Right ventricle myocardium superior (tissue), 1 donor: ENCODE measurements at regions not wholly inside any gene's neighbourhood (a gene's known extent, or its start where the extent isn't known, plus 50 kb on each side); places are given as distances from the start of the nearest gene placed in this dataset.
A peak's percentile ranks its signal among the peaks of the same experiment; 100 is the strongest.

ENCODE experiments used
- ATAC-seq: fragments of 200-7000 bp; cut with Tn5 transposase; one replicate; pipeline ENCODE4 v1.9.1; 2020; ENCODE audit warnings: mild to moderate bottlenecking; ENCODE audit not compliant: poor library complexity
- DNase-seq: peaks from one replicate; pipeline ENCODE4 v3.0.0-alpha.2; 2020
- intact Hi-C: fragments of 100-400 bp; cut with DNase I; formaldehyde crosslinking; loops from one replicate; pipeline ENCODE4 v1.11.2; 2022
- donor health status: DM: no; HTN: yes; CAD: no; lungs with severe emphysema.

DNA sequence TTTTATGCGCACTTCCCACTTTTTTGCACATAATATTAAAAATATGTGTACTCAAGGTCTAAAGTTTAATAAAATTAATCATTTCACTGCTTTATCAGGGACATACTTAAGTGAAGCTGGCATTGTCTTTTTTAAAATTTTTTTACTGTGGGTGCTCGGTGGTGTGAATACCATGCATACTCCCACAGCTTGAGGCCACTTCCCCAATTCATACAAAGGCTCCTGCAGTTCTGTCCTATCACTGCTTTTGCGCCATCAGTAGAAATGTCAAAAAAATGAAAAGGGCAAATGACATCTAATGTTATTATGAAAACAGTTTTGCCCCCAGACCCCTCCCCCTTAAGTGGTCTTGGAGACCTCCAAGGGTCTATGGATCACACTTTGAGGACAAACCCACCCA lies 464.1 kb upstream of the ARID1B start:
- no peak for ATAC-seq

GRCh38 chr6:156311291-156311690 lies 465.9 kb upstream of the ARID1B start:
- DNase-seq: no peak
- intact Hi-C loops: no loop called here
- no peak for ATAC-seq

More for the DNA sequence above, 464.1 kb upstream of the ARID1B start:
- DNase-seq: no peak
- intact Hi-C loops: no loop called here

DNA sequence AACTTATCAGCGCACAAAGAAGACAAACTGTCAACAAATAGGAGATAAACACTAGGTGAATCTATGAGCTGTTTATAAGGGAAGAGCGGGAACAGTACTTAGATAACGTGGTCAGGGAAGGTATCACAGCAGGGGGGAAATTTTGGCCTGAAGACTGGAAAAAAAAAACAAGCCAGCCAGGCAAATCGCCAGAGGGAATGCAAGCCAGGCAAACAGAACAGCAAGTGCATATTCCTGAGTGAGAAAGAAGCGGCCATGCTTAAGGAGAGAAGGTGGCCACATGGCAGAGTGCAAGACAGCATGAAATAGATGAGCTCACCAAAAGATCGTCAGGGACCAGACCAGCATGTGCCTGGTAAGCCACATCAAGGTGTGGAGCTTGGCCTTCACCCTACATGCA lies 466.5 kb upstream of the ARID1B start:
- no peak for ATAC-seq
- intact Hi-C loops: no loop called here
- DNase-seq: no peak

DNA sequence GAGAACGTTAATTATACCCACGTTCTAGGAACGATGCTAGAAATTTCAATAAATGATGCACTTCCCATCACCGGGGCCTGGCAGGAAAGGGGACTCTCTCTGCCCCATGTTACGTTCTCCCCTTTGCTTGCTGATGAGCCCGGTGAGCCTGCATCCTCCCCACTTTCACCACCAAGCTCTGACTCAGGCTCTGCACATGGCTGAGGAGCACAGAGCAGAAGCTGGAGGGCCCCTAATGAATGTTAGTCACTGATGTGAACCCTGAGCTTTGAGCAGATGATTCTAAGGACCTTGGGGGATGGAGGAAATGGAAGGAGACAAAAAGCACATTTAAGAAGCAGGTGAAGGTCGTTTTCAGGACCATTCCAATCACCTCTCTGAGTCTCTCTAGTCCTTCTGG lies 468.2 kb upstream of the ARID1B start:
- ATAC-seq: no peak
- DNase-seq: no peak
- intact Hi-C loops: no loop called here

DNA sequence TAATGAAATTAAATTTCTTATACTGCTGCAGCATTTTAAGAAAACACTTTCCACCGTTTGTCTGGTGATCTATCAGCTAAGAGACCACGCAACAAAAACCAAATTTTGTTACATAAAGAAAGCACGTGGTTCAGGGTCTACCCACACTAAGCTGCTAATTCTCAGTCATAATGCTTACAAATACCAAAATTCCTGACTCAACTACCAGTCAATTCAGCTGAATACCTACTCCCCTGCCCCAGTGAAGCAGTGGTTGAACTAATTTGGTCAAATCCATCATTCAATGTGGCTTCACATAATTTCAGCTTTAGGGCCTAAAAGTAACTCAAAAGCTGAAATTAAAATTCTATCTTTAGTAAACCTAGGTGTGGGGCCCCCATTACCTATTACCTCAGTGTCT lies 468.6 kb upstream of the ARID1B start:
- ATAC-seq (no peak), DNase-seq (no peak)
- intact Hi-C loops: no loop called here

DNA sequence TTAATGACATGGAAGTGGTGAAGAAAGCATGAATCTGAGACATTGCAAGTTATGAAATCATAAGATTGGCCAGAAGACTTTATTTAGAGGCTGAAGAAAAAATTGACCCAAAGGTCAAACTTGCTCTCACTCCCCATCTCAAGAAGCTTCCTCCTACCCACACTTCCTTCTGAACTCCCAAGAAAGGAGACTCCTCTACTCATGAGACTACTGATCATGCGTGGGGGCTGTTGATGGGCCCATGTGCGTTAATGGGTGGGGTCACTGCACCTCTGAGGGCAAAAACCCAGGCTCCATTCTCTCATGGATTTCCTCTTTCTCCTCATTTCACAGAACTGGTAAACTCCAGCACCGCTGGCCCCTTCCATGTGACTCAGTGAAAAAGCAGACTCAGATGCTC lies 470.6 kb upstream of the ARID1B start:
- no peak for ATAC-seq
- intact Hi-C loops: no loop called here
- no peak for DNase-seq

GRCh38 chr6:156283091-156283490 lies 494.1 kb upstream of the ARID1B start:
- ATAC-seq (no peak), DNase-seq (no peak)
- intact Hi-C loops: no loop called here

- ATAC-seq: no peak
These were observed 495.1 kb upstream of the ARID1B start for GRCh38 chr6:156282087-156282486.

DNA sequence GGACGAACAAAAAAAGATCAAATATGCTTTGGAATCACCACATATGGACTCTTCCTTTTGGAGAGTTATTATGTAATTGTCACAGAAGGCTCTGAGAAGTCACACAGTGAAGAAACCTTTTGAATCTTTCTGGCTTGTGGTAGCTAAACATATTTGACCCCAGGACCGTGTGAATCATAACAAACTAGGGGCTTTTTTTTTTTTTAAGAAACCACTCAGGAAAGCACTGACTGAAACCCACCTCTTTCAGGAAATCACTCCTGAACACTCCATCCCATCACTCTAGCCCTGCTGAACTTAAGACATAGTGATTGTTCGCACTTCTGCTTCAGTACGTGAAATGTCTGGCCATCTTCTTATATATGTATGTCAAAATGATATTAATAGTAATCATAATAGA lies 495.9 kb upstream of the ARID1B start:
- DNase-seq: no peak
- no peak for ATAC-seq
- intact Hi-C loops: no loop called here

More at GRCh38 chr6:156282087-156282486, 495.1 kb upstream of the ARID1B start:
- DNase-seq: no peak
- intact Hi-C loops: no loop called here

DNA sequence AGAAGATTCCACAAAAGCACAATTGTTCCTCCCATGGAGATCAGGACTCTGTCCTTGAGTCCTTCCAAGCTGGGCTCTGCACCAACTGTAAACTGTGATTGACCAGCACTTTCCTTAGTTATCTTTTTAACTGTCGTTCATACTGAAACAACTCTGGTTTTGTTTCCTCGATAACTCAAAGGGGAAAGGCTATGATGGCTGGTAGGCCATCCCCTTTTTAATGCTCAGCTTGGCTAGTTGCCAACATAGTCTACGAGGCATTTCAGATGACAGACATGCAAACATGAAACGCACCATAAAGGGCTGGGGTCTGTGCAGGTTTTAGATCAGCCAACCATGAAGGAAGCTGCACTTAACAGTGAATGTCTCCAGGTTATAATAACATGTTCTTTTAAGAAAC lies 497.1 kb upstream of the ARID1B start:
- ATAC-seq (no peak), DNase-seq (no peak)
- intact Hi-C loops: no loop called here

GRCh38 chr6:156279261-156279969 lies 497.8 kb upstream of the ARID1B start:
- intact Hi-C loops: no loop called here
- peak; percentile 20 for ATAC-seq

GRCh38 chr6:156273065-156273711 lies 504.0 kb upstream of the ARID1B start:
- ATAC-seq (no peak), DNase-seq (no peak)
- intact Hi-C loops: no loop called here

More at GRCh38 chr6:156279261-156279969, 497.8 kb upstream of the ARID1B start:
- DNase-seq: no peak

DNA sequence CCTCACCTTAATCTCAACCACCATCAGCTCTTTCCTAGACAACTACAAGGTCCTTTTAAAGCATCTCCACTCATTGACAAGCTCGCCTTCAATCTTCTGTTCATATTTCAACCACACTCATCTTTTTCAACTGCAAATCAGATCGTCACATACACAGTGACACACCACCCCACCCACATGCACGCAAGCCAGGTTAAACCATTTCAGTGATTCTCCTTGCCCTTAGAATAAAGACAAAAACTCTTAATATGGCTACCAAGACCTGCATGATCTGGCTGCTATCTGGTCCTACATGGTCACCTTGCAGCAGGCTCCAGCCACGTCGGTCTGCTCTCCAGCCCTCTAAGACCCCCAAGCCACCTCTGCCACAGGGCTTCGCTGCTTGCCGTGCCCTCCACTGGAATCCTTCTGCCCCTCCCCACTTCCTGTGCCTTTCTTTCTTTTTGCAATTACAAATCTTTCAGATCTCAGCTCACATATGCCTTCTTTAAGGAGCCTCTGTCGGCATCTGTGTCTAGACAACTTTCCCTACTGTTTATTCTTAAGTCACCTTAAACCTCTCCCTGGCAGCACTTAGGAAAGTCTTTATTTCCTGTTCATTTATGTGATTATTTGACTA lies 507.3 kb upstream of the ARID1B start:
- no peak for DNase-seq
- no peak for ATAC-seq
- intact Hi-C loops: no loop called here

DNA sequence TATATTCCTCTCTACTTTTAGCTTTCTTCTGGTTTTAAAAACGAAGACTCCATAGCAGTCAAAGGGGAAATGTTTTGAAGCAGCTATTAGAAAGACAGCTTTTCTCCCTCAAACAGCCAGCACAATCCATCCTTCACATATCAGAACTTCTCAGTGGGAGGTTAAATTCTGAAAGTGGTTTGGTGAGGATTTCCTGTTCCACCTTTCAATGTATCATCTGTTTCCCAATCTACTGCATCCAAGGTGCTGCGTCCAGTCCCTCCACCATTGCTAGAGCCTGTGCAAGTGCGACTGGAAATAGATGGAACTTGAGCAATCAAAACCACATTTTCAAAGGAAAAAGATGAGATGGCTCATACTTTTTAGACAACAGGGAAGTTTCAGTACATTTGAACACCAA lies 508.3 kb upstream of the ARID1B start:
- ATAC-seq: no peak
- intact Hi-C loops: no loop called here
- DNase-seq: no peak

- ATAC-seq (no peak), DNase-seq (no peak)
- intact Hi-C loops: no loop called here
These were observed 515.2 kb upstream of the ARID1B start for GRCh38 chr6:156262014-156262413.

- intact Hi-C loops: no loop called here
- DNase-seq (no peak), ATAC-seq (no peak)
These were observed 516.4 kb upstream of the ARID1B start for GRCh38 chr6:156260815-156261214.

DNA sequence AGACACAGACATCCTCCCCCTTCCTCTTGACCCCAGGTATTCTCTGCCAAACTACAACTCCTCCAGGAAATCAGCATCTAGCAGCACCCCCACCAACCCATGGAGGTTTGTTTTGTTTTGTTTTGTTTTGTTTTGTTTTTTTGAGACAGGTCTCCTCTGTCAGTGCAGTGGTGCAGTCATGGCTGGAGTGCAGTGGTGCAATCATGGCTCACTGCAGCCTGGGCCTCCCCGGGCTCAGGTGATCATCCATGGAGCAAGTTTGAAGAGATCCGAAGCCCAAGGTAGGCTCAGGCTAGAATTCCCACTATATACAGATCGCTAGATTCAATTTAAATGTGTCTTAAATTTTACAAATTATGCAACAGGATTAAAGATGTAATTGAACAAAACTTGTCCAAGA lies 518.2 kb upstream of the ARID1B start:
- DNase-seq (no peak), ATAC-seq (no peak)
- intact Hi-C loops: no loop called here

DNA sequence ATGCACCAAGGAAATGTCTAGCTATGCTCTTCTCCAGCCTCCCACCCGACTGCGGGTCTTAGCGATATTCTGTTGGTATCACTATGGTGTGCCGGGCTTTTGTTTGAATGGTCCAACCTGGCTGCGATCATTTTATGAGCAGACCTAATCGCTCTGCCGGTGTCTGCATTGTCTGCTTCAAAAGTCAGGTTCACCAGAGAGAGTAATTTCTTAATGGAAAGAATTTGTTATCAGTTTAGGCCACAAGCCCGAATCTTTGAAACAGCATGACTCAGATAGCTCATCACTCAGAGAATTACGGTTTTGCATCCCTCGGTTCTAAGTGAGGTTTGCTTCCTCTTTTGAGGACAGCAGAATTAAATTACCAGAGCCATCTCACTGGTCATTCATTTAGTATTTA lies 521.0 kb upstream of the ARID1B start:
- intact Hi-C loops: no loop called here
- no peak for ATAC-seq
- no peak for DNase-seq

DNA sequence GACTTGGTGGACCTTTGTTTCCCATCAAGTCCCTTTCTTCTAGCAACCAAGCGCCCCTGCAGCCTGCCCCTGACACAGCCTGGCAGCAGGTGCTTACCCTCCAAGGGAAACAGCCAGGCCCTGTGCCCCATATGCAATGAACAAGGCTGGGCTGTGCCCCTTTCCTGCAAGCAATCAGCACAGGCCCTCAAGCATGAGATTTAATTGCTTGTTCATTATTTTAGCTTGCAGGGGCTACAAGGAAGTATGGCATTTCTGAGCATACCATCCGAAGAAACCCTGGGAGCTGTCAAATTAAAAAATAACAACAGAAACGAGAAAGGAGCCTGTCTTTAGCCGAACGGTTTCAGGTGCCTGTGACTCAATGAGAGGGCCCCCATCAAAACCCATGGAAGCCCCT lies 522.9 kb upstream of the ARID1B start:
- no peak for DNase-seq
- intact Hi-C loops: no loop called here
- ATAC-seq: no peak

DNA sequence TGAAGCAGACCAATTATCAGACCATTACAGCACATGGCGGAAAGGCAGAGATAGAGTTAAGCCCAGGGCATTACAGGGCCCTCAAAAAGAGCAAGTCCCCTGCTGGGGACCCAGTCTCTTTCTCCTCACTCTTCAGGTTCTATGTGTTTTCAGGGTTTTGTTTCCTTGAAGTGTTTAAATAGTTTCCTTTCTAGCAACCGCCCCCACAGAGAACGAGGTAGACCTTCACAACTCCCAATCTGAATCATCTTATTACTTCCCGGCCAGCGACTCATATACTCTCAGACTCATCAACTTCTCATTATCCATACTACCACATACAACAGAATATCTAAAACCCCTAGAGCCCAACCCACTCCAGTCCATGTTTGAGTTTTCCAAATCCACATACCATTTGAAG lies 526.6 kb upstream of the ARID1B start:
- intact Hi-C loops: no loop called here
- ATAC-seq: no peak
- no peak for DNase-seq
